ENCODE measurements at regions not wholly inside any gene's neighbourhood (a gene's known extent, or its start where the extent isn't known, plus 50 kb on each side); places are given as distances from the start of the nearest gene placed in this dataset.

GRCh38 chrX:6906608-6907007, 240.9 kb upstream of the STS start:
- TF ChIP-seq POLR2A (IDR thresholded peaks at IDR 0.05) (no peak), CTCF (IDR thresholded peaks at IDR 0.05) (no peak)
- DNase-seq = no peak
- Histone ChIP-seq H3K4me1 (replicated peaks in 1 of 2) (no peaks in the 10 kb centered on the region), H3K4me3 (no peak overlapping the region), H3K27ac (no peak overlapping the region), H3K36me3 (replicated peaks in 1 of 2) (no peaks in the 10 kb centered on the region), H3K9me3 (replicated peaks in 1 of 3) (no peaks in the 10 kb centered on the region), H3K27me3 (no peaks in the 10 kb centered on the region)
- intact Hi-C loops (cut with DNase I) = no loop called here
- 32 to 67% (median 63%) methylated on average over 1 of the region's 1 CpG for WGBS, 4 donors

- Histone ChIP-seq H3K27ac (no peak overlapping the region), H3K27me3 (no peaks in the 10 kb centered on the region), H3K36me3 (replicated peaks in 1 of 2) (no peaks in the 10 kb centered on the region), H3K4me1 (replicated peaks in 1 of 2) (no peaks in the 10 kb centered on the region), H3K9me3 (replicated peaks in 1 of 3) (no peaks in the 10 kb centered on the region), H3K4me3 (no peak overlapping the region)
- TF ChIP-seq CTCF (IDR thresholded peaks at IDR 0.05) (no peak), POLR2A (IDR thresholded peaks at IDR 0.05) (no peak)
- 67 to 85% (median 81%) methylated on average over 5 of the region's 5 CpGs for WGBS, 4 donors
- no peak for DNase-seq
- intact Hi-C loops (cut with DNase I) = no loop called here
Measured at GRCh38 chrX:6904156-6904555, 243.4 kb upstream of the STS start.

GRCh38 chrX:6898371-6898770, 249.1 kb upstream of the STS start:
- Histone ChIP-seq H3K27me3 (no peaks in the 10 kb centered on the region), H3K4me1 (replicated peaks in 1 of 2) (no peaks in the 10 kb centered on the region), H3K9me3 (replicated peaks in 1 of 3) (no peaks in the 10 kb centered on the region), H3K27ac (no peak overlapping the region), H3K36me3 (replicated peaks in 1 of 2) (no peaks in the 10 kb centered on the region), H3K4me3 (no peak overlapping the region)
- no peak for DNase-seq
- WGBS, 4 donors = 30 to 57% (median 45%) methylated on average over 3 of the region's 3 CpGs
- TF ChIP-seq POLR2A (IDR thresholded peaks at IDR 0.05) = no peak
- TF ChIP-seq CTCF (IDR thresholded peaks at IDR 0.05) = no peak
- intact Hi-C loops (cut with DNase I) = no loop called here

GRCh38 chrX:6891404-6891803, 256.1 kb upstream of the STS start:
- WGBS, 4 donors = 57 to 84% (median 73%) methylated on average over 1 of the region's 1 CpG
- Histone ChIP-seq H3K4me3 (no peak overlapping the region), H3K9me3 (replicated peaks in 1 of 3) (no peaks in the 10 kb centered on the region), H3K4me1 (replicated peaks in 1 of 2) (no peaks in the 10 kb centered on the region), H3K27me3 (no peaks in the 10 kb centered on the region), H3K27ac (no peak overlapping the region), H3K36me3 (replicated peaks in 1 of 2) (no peaks in the 10 kb centered on the region)
- intact Hi-C loops (cut with DNase I) = no loop called here
- no peak for TF ChIP-seq CTCF (IDR thresholded peaks at IDR 0.05)
- no peak for TF ChIP-seq POLR2A (IDR thresholded peaks at IDR 0.05)
- DNase-seq = no peak

Data from adrenal gland (tissue), 9 donors.